Raji (cell line): ENCODE measurements at regions not wholly inside any gene's neighbourhood (a gene's known extent, or its start where the extent isn't known, plus 50 kb on each side); places are given as distances from the start of the nearest gene placed in this dataset.

ENCODE experiments used
- POLR2A ChIP-seq: IDR thresholded peaks from 2 replicates; pipeline ENCODE4 v1.6.1; 2011; ENCODE audit warnings: low read depth, low read length, control low read depth; ENCODE audit not compliant: insufficient read depth

DNA sequence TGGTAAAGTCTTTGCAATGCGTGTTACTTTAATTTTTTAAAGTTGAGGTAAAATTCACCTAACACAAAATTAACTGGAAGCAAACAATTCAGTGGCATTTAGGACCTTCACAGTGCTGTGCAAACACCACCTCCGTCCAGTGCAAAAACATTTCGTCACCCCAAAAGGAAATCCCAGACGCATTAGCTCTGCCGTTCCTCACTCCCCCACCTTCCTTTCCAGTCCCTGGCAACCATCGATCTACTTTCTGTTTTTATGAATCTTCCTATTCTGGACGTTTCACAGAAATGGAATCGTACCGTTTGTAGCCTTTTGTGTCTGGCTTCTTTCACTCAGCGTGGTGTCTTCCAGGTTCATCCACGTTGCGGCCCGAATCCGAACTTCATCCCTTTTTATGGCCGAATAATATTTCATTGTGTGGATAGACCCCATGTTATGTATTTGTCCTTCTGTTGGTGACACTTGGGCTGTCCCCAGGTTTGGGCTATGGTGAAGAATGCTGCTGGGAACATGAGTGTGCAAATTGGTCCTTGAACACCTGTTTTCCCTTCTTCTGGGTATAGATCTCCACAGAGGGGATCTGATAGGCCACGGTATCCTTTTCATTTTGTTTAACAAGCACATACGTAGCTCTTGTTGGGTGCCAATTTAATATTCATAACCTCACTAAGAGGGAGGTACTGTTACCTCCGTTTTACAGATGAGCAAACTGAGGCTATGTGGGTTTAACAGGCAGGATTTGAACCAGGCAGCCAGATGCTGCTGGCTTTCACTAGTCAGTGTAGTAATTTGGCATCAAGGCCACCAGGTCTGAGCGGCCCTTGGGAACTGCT lies 232.0 kb upstream of the GSE1 start:
- TF ChIP-seq POLR2A, result no peak

DNA sequence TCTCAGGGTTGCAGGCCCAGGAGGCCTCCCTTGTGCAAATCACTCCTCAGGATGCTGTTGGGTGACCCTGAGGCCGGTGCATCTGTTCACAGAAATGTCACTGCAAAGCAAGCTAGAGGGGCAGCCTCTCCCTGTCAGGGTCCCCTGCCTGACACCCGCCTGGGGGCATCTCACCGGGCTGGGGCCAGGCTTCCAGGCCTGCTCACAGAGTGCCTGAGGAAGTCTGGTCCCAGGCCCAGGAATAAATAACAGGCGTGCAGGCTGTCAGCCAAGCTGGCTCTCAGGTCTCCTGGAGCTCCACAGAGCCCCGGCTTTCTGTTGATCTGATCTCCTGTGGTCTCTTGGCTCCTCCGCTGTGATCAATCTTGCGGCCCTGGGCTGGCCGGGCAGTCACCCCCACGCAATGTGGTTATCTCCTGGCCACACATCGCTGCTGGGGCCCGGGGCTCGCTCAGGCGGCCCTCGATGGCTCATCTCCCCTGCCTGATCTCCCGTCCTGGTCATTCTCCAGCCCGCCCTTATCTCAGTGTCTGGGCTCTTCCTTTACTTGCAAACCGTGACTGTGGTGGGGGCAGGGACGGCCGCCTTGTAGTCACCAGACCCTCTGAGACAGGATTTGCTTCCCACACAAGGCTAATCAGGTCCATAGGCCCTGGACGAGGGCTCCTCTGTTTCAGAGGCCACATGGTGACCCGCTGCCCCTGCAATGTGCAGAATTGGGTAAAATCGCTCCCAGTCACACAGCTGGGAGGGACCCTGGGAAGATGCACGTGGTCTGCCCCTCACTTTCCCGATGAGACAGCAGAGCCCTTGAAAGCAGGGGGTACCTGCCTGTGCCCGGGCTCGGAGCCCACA lies 231.2 kb upstream of the GSE1 start:
- no peak for TF ChIP-seq POLR2A

DNA sequence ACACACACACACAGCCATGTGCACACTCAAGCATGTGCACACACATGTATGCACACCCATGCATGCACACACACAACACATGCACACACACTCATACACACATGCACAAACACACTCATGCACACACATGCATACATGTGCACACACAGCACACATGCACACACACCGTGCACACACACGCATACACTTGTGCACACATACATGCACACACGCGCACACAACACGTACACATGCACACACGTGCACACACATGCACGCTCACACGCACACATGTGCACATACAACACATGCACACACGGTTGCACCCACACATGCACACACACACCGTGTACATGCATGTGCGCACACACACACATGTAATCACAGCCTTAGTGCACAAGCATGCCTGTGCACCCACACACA lies 230.4 kb upstream of the GSE1 start:
- no peak for TF ChIP-seq POLR2A

- no peak for TF ChIP-seq POLR2A
Measured at GRCh38 chr16:85383836-85384832, 229.0 kb upstream of the GSE1 start.

DNA sequence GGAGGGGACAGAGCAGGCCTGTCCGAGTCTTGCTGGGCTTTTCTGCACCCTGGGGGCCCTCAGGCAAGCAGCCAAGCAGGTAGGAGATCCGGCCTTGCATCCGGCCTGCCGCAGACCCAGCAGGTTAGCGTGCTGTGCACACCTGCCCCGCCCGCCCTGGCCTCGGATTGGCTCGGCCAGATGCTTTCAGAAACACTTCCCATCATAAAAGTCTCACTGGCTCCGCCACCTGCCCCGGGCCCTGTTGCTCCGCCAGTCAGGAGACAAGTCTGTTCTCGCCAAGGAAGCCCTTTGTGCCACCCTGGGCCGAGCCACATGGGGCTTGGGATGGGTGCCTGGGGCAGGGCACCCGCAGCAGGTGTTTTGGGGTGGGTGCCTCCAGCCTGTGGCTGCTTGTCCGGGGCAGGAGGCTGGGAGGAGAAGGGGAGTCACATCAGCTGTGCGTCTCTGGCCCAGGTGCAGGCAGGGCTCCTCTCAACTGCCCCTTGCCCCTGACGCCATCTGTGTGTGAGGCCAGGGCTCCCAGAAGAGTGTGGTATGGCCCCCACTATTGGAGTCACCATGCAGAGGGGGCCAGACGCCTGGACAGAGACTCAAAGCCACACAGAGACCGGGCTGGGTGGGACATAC lies 228.2 kb upstream of the GSE1 start:
- no peak for TF ChIP-seq POLR2A

- TF ChIP-seq POLR2A, result no peak
Measured at GRCh38 chr16:85385463-85386331, 227.4 kb upstream of the GSE1 start.

- no peak for TF ChIP-seq POLR2A
Measured at GRCh38 chr16:85386467-85387170, 226.5 kb upstream of the GSE1 start.

- no peak for TF ChIP-seq POLR2A
Measured at GRCh38 chr16:85387171-85387507, 226.0 kb upstream of the GSE1 start.

DNA sequence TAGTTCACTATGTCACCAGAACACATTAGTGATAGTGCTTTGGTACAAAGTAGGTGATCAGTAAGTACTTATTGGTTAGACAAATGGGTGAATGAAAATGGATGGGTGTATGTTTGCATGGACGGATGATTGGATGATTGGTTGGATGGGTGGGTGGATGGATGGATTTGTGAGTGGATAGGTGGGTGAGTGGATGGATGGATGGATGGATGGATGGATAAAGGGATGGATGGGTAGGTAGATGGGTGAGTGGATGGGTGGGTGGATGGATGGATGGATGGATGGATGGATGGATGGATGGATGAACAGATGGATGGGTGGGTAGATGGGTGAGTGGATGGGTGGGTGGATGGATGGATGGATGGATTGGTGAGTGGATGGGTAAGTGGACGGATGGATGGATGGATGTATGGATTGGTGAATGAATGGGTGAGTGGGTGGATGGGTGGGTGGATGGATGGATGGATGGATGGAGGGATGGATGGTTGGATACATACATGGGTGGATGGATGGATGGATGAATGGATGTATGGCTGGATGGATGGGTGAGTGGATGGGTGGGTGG lies 225.3 kb upstream of the GSE1 start:
- TF ChIP-seq POLR2A, result no peak

DNA sequence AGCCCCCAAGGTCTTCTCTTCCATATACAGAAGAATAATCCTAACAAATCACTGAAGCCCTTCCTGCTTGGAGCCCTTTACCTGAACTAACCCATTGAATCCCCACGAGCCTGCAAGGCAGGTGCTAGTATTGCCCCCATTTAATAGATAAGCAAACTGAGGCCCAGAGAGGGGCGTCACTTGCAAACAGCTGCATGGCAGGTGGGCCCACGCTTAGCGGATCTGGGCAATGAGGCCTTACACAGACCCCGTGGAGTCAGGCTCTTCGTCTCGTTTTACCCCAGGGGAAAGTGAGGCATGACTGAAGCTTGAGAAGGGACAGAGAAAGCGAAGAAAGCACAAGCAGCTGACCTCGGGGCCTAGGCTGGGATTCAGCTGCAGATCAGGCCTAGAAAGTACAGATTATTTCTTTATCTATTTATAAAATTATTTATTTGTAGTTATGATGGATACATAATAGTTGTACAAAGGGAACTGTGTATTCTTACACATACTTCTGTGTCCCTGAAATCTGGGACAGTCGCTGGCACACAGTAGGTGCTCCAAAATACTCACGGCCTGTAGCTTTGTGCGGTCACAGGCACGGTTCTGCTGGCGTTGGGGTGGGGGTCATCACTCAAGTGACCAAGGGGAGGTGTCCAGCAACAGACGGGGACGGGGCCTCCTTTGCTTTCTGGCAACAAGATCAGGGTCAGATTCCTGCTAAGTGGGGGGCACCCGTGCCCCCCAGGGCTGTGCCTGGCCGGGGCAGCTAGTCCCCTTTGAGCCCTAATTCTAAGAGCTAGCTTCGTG lies 223.2 kb upstream of the GSE1 start:
- TF ChIP-seq POLR2A, result no peak

GRCh38 chr16:85390511-85391174 lies 222.5 kb upstream of the GSE1 start:
- TF ChIP-seq POLR2A, result no peak
